Fibroblast of skin of back (primary cell): ENCODE measurements at regions not wholly inside any gene's neighbourhood (a gene's known extent, or its start where the extent isn't known, plus 50 kb on each side); places are given as distances from the start of the nearest gene placed in this dataset.

Source experiments
- DNase-seq: peaks from one replicate; pipeline ENCODE4 v3.0.0-alpha.2; 2013

DNA sequence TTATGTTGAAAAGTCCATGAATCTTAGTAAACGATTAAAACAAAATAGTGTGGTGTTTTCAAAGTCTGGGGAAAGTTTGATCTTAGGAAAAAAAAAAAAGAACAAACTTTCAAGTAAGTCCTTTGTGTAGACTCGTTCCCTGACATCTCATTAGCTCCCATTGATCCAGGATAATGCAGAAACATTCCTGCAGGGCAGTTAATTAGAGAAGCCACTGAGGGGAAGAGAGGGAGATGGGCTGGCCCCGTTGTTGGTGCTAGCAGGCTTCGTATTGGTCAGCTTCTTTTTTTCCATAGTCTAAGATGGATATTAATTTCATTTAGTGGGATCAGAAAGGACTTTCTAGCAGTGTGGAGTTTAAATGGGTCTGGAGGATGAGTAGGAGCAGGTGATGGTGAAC lies 340.2 kb downstream of the DRD1 start:
- no peak for DNase-seq

DNA sequence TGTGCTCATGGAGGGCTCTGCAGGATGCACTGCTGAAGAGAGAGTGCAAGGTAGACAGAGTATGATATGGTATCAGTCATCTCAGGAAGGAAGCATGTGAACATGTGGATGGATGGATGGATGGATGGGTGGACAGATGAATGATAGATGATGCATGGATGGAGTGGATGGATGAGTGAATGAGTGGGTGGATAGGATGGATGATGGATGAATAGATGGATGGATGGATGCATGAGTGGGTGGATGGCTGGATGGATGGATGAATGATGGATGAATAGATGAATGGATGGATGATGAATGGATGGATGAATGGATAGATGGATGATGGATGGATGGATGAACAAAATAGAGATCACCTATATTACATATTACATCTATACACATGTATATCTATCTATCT lies 341.3 kb downstream of the DRD1 start:
- DNase-seq: no peak

DNA sequence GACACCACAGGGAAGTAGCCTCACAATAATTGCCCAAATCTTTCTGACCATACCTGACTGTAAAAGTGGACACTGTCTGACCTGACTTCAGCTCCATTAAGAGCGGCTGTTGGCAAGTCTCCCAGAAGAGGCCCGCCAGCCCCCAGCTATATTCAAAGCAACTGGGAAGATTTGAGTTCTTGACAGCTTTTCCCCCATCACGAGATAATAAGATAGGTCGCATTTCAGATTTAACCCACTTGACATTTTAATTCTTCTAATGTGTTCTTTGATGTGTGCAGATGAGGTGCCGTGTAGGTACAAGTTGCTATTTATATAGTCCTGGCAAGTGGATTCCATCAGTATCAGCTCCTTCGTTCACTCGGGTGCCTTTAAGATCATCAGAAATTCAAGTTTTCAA lies 345.7 kb downstream of the DRD1 start:
- DNase-seq: no peak

DNA sequence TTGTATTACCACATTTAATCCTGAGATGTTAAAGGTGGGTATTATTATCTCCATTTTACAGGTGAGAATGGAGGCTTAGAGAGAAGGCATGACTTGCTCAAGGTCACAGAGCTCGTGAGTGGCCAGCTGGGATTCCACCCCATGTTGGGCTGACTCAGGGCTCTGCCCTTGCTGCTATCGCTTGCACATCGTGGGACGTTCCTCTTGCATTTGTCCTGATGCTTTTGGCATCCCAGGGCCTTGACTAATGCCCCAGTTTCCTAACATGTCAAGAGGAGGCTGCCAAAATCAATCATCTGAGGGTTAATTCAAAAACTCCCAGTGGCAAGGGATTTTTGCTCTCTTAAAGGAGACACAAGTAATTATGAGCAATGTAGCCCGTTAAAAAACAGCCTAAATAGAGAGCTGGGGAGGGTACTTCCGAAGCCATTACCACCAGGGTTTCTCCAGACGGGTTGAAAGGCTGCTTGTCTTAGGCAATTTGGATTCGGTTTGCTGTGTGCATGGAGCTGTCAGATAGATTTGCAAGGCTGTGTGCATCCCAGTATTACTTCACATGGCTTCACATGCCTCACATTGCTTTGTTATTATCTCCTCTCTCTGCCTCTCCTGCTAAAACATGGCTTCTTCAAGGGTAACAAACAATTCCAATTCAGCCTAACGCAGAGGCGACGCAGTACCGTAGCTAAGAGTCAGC lies 347.4 kb downstream of the DRD1 start:
- no peak for DNase-seq

DNA sequence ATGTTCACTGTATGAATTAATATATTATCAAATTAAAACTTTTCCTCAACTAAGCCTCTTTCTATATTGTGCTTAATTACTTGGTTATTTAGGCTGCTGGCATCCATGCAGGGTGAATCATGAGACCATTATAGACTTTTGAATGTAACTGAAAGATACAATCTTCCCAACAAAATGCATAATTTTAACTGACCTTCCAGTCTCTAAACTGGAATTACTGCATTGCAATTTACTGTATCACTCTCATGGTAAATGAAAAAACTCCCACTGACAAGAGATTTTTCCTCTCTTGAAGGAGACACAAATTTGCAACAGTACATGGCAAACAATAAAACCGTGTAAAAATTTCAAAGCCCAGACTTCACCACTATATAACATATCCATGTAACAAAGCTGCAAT lies 349.5 kb downstream of the DRD1 start:
- DNase-seq: no peak

DNA sequence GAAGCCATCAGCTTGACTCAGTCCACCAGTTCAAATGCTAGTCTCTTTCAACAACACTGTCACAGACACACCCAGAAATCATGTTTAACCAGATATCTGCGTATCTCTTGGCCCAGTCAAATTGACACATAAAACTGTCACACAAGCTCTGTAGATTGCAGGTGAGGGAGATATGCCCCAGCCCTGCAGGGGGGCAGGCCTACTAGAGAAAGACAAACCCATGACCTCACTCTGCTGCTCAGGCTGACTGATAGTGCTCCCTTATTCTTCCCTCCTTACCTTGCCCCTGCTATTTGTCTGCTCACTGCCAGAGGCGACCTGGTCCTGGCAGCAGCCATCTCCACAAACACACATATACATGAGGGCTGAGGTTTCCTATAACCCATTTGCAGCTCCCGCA lies 351.3 kb downstream of the DRD1 start:
- no peak for DNase-seq

DNA sequence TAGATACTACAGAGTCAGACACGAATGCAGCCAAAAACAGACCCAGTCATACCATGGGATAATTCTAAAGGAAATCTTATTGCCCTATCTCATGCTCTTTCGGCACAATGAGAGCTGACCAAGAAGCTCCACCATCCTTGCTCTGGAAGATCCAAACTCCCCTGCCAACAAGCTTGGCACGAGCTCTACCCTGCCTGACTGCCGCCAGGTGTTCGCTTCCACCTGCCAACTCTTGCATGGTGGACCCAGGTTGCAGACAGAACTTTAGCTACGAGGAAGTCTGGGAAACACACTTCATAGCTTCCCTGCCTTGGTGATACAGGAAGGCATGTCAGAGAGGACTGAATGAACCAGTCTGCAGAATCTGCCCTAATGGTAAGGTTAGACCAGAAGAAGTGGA lies 355.0 kb downstream of the DRD1 start:
- no peak for DNase-seq

DNA sequence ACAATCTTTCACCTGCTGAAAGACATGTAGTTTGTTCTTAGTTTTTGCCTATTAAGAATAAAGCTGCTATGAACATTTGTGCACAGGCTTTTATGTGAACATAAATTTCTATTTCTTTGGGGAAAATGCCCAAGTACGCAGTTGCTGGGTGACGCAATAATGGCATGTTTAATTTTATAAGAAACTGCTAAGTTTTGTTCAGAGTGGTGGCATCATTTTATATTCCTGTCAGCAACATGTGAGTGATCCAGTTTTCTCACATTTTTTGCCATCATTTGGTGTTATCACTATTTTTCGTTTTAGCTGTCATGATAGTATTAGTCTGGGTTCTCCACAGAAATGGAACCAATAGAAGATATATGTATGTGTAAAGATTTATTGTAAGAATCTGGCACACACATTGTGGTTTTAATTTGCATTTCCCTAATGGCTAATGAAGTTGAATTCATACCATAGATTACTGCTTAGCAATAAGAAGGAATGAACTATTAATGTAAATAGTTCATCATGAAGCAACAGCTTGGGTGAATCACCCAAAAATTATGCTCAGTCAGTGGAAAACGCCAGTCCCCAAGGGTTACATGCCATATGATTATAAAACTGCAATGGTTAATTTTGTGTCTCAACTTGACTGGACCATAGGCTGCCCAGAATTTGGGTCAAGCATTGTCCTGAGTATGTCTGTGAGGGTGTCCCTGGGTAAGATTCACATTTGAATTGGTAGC lies 358.6 kb downstream of the MSX2 start:
- peak; percentile 2 for DNase-seq

DNA sequence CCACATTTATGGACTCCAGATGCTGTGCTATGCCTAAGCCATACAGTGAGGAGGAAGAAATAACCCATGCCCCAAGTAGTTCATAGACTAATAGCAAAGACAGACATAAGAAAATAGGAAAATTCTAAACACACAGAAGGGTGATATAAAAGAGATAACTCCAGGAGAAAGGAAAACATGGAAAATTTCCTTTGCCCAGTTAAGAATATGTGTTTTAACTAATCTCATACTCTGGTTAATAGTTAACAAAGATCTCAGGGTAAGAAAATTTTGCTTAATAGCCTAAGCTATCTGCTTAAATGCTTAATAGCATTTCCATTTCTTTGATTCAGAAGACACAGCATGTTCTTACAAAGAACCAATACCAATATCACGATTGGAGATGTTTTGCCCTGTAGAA lies 358.0 kb downstream of the MSX2 start:
- no peak for DNase-seq

DNA sequence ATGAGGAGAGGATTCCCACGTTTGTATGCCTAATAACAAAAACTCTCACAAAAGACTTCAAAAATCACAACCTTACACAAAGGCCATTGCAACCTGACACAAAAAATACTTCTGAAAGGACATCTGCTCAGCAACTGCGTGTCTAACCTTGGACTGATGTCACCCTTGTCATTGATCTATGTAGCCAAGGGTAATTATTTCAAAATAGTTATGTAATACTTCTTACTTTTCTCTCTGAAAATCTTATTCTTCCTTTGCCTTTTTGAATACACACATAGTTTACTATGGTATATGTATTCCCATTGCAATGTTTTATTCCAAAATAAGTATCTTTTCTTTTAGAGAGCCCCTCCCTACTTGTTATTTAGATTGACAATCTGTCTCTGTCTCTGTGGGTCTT lies 355.3 kb downstream of the MSX2 start:
- no peak for DNase-seq

DNA sequence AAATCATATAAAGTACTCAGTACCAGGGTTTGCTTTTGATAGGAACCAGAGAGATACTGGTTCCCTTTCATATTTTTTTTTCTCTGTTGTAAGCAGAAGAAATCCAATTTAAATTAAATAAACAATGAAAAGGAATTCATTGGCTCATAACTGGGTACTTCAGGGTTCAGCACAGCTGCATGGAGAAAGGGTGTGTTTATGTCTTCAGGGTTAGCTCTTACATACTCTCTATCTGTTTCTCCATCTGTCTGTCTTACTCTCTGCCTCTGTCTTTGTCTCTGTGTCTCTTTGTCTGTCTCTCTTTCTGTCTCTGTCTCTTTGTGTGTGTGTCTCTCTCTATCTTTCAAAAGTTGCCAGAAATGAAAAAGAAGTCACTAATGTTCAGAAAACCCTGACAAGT lies 345.9 kb downstream of the MSX2 start:
- DNase-seq: no peak

DNA sequence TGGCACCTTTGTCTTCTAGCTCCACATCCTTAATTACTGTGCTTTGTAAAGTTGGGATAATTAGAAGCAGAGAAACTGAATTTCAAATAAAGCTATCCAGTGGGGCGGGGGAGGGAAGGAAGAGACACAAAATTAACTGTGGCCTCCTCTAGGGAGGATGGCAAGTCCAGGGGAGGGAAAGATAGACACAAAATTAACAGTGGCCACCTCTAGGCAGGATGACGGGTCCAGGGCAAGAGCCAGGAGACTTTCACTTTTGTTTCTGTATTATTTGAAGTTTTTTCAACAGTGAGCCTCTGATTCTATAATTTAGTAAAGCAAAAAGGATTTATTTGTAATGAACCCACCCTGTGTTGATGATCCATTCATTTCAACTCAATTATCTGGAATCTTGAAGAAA lies 335.9 kb downstream of the MSX2 start:
- no peak for DNase-seq

DNA sequence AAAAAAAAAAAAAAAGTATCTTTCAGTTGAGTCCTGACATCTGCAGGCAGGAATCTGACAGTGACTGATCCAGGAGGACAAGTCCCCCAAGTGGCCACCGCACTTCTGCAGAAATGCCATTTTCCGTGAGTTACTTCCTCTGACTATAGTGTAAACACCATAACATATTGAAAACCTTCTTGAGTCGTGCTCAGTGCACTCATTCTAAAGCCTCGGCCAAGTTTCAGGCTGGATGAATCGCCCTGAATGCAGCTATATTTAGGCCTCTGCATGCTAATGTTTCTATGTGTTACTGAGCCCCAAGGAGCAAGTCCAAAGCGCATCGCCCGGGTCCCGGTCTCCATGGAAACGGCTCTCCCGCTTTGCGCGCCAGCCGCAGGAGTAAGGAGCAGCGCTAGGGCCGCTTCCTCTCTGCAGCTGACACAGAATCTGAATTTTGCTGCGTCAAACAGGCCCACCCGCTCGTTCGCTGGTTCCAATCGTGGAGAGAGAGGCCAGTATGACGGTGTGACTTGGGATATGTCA lies 335.4 kb downstream of the MSX2 start:
- DNase-seq: peak; percentile 40

DNA sequence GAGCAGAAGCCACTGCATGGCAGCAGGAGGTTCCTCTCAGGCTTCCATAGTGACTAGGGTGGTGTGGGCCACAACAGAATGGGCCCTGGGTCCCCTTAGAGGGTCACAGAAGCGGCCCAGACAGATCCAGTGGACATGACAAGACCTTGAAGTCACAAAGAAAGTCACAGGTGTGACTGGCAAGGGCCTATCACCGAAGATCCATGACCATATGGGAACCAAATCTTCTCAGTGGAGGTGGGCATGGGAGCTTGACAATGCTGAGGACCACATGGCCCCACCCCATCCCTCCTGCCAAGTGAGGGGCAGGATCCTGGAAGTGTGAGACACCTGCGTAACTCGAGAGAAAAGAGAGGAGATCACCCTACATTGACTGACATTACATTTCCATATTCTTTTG lies 332.4 kb downstream of the MSX2 start:
- no peak for DNase-seq

DNA sequence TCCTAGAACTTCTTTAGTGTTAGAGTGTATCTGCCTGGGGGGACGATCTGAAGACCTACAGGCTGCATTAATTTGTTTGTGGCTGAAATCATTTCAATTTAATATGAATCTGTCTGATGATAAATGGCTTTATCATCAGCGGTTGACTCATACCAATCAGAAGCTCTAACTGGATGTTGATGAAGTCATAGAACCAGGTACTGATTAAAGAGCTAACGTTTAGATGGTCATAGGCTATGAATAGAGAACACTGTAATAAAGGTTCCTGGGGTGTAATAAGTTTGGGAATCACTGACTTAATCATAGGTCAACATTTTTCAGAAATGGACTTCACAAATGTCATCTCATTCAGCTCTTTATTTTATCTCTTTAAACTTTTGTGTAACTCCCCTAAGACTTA lies 329.9 kb downstream of the MSX2 start:
- no peak for DNase-seq

DNA sequence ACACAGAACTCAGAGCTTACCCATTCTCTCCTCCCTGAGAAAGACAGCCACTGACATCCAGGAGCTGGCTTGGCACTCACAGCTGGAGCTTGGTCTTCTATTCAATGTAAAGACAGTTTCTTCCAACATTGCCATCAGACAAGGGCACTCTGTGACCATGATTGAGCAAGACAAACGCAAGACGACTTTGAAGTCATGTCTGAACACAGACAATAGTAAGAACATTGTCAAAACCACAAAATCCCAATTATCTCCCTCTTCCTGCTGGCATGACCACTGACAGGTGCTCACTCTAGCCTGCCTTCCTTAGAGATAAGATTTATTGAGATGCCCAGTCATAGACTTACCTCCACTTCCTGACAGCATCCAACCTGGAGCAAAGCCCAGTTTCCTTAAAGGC lies 328.0 kb downstream of the MSX2 start:
- DNase-seq: no peak

DNA sequence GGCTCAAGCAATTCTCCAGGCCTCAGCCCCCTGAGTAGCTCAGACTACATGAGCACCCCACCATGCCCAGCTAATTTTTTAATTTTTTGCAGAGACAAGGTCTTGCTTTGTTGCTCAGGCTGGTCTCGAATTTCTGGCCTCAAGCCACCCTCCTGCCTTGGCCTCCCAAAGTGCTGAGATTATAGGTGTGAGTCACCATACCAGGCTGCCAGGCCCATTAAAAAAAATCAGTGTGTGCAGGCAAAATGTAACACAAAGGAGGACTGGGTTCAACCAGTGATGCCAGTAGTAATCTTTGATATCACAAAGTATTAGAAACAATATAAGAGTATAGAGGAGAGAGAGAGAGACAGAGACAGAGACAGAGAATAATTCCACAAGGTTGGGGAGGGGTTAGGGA lies 322.7 kb downstream of the MSX2 start:
- DNase-seq: no peak

DNA sequence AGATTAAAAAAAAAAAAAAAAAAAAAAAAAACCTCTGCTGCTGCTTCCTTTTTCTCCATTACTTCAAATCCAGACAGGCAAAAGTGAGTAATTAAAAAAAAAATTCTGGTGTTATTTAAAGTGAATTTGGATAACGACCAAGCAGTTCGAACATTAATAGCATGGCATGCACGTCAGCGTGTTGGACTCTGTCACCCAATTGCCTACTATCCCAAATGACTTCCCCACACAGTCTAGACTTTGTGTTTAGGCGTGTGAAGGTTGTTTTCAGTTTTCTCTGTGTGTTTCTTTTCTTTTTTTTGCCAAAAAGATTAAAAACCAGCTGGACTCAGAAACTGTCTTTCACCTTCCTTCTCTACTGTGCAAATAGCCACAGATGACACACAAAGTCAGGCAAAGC lies 321.4 kb downstream of the MSX2 start:
- DNase-seq: no peak

DNA sequence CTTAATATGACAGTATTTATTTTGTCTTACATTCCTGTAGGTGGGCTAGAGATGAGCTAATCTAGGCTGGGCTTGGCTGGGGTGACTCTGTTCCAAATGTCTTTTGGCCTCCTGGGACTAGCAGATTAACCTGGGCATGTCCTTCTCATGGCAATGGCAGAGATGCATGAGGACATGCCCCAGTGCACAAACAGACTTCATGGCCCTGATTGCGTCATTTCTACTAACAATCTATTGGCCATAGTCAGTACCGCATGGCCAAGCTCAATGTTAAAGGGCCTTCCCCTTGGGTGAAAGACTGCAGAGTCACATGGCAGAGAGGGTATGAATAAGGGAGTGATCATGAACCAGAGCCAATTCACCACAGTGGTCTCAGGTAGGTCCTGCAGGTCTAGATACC lies 313.4 kb downstream of the MSX2 start:
- no peak for DNase-seq

DNA sequence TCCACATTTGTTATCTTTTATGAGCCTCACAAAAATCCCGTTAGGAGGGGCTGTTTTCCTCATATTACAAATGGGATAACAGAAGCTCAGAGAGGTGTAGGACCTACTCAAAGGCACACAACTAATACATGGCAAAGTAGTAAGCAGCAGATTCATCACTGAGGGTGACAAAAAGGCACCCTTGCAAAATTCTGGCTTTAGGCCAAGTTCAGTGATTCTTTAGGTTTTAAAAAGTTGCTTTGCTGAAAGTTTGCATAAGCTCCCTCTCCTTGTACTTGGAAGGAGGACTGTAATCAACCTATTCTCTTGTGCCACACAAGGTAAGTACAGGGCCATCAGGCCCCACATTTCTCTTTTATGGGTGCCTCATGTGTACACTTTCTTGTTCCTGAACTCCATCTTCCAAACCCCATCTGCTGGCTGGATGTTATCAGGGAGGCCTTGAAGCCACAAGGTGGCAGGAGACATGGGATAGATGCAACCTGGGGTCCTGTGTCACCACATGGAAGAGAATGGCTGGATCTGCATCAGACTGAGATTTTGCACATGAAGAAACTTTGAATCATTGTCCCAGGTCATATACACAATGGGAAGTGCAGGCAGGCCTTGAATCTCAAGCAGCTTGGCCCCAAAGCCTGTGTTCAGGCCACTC lies 311.6 kb downstream of the MSX2 start:
- DNase-seq: no peak

DNA sequence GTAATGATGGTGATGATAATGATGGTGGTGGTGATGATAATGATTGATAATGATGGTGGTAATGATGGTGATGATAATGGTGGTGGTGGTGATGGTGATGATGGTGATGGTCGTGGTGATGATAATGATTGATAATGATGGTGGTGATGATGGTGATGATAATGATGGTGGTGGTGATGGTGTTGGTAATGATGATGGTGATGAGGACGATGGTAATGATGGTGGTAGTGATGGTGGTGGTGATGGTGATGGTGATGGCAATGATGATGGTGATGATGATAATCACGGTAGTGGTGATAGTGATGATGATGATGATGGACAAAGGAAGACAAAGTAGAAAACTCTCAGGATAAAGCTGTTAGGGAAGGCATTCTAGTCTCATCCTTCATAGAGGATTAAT lies 310.5 kb downstream of the MSX2 start:
- no peak for DNase-seq

DNA sequence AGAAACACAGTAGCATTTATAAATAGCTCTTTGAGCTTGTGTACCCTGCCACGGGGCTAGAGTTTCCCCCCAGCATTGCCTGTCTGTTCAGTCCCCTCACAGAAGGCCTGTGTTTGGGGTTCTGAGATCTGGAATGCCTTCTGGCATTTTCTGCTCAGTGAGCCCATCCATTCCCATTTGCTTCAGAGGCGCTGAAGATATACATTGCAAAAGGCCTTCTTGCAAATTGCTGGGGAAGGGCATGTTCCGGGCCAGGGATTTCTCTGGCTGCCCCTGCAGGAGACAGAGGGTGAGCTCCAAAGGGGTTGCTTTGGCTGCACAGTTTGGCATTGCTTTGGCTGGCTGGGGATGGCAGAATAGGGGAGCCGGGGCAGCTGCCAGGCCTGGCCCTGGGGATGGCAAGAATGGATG lies 308.4 kb downstream of the MSX2 start:
- no peak for DNase-seq

DNA sequence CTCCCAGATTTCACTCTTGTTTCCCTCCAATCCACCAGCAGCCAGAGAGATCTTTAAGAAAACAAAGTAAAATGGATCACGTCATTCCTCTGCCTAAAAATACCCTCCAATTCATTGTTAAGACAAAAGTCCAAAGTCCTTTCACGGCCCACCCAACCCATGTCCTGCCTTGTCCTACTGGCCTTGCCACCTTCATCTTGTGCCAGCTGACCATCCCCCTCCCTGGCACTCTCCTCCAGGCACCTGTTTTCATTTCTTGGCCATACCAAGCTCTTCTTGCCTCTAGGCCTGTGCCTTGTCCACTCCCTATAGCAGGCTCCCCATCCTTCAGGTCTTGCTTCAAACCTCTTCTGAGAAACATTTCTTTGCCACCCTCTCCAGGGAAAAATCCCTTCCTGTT lies 307.6 kb downstream of the MSX2 start:
- no peak for DNase-seq

DNA sequence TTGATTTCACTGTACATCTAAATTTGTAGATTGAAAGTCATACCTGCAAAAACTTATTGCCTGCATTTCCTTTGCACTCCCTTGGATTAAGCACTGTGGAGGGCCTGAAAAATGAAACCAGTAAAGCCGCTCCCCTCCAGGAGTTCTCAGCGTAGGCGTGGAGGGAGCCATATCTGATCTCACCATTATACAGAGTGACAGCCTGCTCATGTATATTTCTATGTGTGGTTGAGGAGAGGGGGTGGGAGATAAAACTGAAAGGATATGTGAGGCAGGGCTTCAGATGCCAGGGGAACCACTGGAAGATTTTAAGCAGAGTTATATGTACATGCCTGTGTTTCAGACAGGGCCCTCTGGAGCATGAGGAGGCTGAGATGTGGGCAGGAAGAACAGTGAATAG lies 303.0 kb downstream of the MSX2 start:
- no peak for DNase-seq
